Lung (tissue), 11 donors: ENCODE measurements at regions not wholly inside any gene's neighbourhood (a gene's known extent, or its start where the extent isn't known, plus 50 kb on each side); places are given as distances from the start of the nearest gene placed in this dataset.

Experiments
- ATAC-seq: fragments of 200-7000 bp; cut with Tn5 transposase; one replicate; pipeline ENCODE4 v1.9.1; 2020; ENCODE audit warnings: moderate number of reproducible peaks; ENCODE audit not compliant: insufficient read depth, low FRiP score
- DNase-seq, 3 donors: peaks; one replicate each; pipeline ENCODE4 v3.0.0-alpha.2; 2013 to 2017
- H3K27ac ChIP-seq, 2 donors: one replicate each; pipeline ENCODE4 v1.5.1; 2013; ENCODE audit warnings: mild to moderate bottlenecking in 2 of 2, moderate library complexity in 2 of 2, control low read depth in 1 of 2, inconsistent platforms in 1 of 2, low read depth in 1 of 2, low read length in 1 of 2
- H3K27me3 ChIP-seq, 3 donors: one replicate each; pipeline ENCODE4 v1.5.1; 2013; ENCODE audit warnings: low read length in 2 of 3; ENCODE audit not compliant: control insufficient read depth in 3 of 3, insufficient read depth in 3 of 3
- H3K36me3 ChIP-seq, 4 donors: one replicate each; pipeline ENCODE4 v1.5.1; 2013; ENCODE audit warnings: low read length in 4 of 4, mild to moderate bottlenecking in 1 of 4, moderate library complexity in 1 of 4; ENCODE audit not compliant: control insufficient read depth in 4 of 4, insufficient read depth in 4 of 4
- H3K4me1 ChIP-seq, 5 donors: one replicate each; pipeline ENCODE4 v1.5.1; 2013; ENCODE audit warnings: low read length in 5 of 5, mild to moderate bottlenecking in 2 of 5, moderate library complexity in 1 of 5; ENCODE audit not compliant: control insufficient read depth in 5 of 5, insufficient read depth in 5 of 5
- H3K4me3 ChIP-seq: one replicate; pipeline ENCODE4 v1.5.1; 2013; ENCODE audit warnings: mild to moderate bottlenecking, control low read depth, moderate library complexity
- H3K9ac ChIP-seq, 2 donors: one replicate each; pipeline ENCODE4 v1.5.1; 2013; ENCODE audit warnings: low read length in 2 of 2, control low read depth in 1 of 2; ENCODE audit not compliant: insufficient read depth in 1 of 2
- H3K9me3 ChIP-seq, 4 donors: one replicate each; pipeline ENCODE4 v1.5.1; 2013; ENCODE audit warnings: low read length in 3 of 4, mild to moderate bottlenecking in 1 of 4, moderate library complexity in 1 of 4; ENCODE audit not compliant: control insufficient read depth in 4 of 4, insufficient read depth in 3 of 4
- CTCF ChIP-seq: IDR thresholded peaks from 2 replicates; pipeline ENCODE4 v1.5.1; 2012; ENCODE audit warnings: mild to moderate bottlenecking; ENCODE audit errors: control extremely low read depth, extremely low read depth
- whole genome bisulfite sequencing, 2 donors: extraction: QIAGEN DNeasy Blood & Tissue Kit; methylation state at CpG; one replicate each; pipeline ENCODE4 v1.1.7; 2013; 5-methylcytosine and 5-hydroxymethylcytosine counted together
- donor health status: control.
- donor health status: control.
- donor health status: Bipolar disorder and iron deficiency.
- donor health status: healthy.
- donor health status: DM: yes; HTN: yes; CAD: no.

- Histone ChIP-seq H3K36me3 (no peaks in the 10 kb centered on the region), H3K27ac (no peak overlapping the region), H3K27me3 (no peaks in the 10 kb centered on the region), H3K9ac (no peak overlapping the region), H3K9me3 (peaks cover 0 to 4% (median 0%) of the 10 kb centered on the region in 4 donors), H3K4me1 (peaks cover 0 to 4% (median 0%) of the 10 kb centered on the region in 5 donors), H3K4me3 (no peak overlapping the region)
- DNase-seq (no peak), ATAC-seq (no peak)
- 91 to 92% methylated on average over 9 of the region's 9 CpGs for WGBS, 2 donors
- no peak for TF ChIP-seq CTCF
These were observed 93.1 kb upstream of the IKZF1 start for GRCh38 chr7:50211130-50212015.

- DNase-seq (no peak), ATAC-seq (no peak)
- Histone ChIP-seq H3K36me3 (no peaks in the 10 kb centered on the region), H3K9ac (no peak overlapping the region), H3K27ac (no peak overlapping the region), H3K27me3 (no peaks in the 10 kb centered on the region), H3K9me3 (peaks cover 0 to 4% (median 0%) of the 10 kb centered on the region in 4 donors), H3K4me1 (peaks cover 0 to 4% (median 0%) of the 10 kb centered on the region in 5 donors), H3K4me3 (no peak overlapping the region)
- TF ChIP-seq CTCF = no peak
- 54 to 69% methylated on average over 6 of the region's 6 CpGs for WGBS, 2 donors
These were observed 93.8 kb upstream of the IKZF1 start for GRCh38 chr7:50210706-50211115.

- peaks cover 0 to under 1% (median 0%) of the 10 kb centered on the region in 3 donors for H3K27me3 ChIP-seq
- peaks cover 0 to 4% (median 0%) of the 10 kb centered on the region in 5 donors for H3K4me1 ChIP-seq
- no peak overlapping the region for H3K9ac ChIP-seq
- H3K36me3 ChIP-seq = no peaks in the 10 kb centered on the region
- 74 to 87% methylated on average over 5 of the region's 5 CpGs for WGBS, 2 donors
- no peak for TF ChIP-seq CTCF
- H3K9me3 ChIP-seq = peaks cover 0 to 4% (median 0%) of the 10 kb centered on the region in 4 donors
- ATAC-seq (no peak), DNase-seq (no peak)
- no peak overlapping the region for H3K27ac ChIP-seq
- H3K4me3 ChIP-seq = no peak overlapping the region
These were observed 94.9 kb upstream of the IKZF1 start for GRCh38 chr7:50209461-50210135.
